Jurkat, Clone E6-1 (cell line): ENCODE measurements at regions not wholly inside any gene's neighbourhood (a gene's known extent, or its start where the extent isn't known, plus 50 kb on each side); places are given as distances from the start of the nearest gene placed in this dataset.

Experiments used
- DNase-seq: peaks from one replicate; pipeline ENCODE4 v3.0.0-alpha.2; 2011; ENCODE audit warnings: low read depth, low spot score
- H3K4me3 ChIP-seq: 2 replicates; pipeline ENCODE4 v1.5.1; 2011; ENCODE audit warnings: mild to moderate bottlenecking, low read length, control low read depth, moderate library complexity

GRCh38 chr4:36394352-36394903, 113.0 kb downstream of the DTHD1 start:
- no peak overlapping the region for H3K4me3 ChIP-seq
- DNase-seq = peak; percentile 15

- no peak overlapping the region for H3K4me3 ChIP-seq
- peak; percentile 32 for DNase-seq
These were observed 118.4 kb downstream of the DTHD1 start for GRCh38 chr4:36399762-36400353.

- H3K4me3 ChIP-seq = no peak overlapping the region
- DNase-seq = no peak
These were observed 120.8 kb downstream of the DTHD1 start for GRCh38 chr4:36402008-36402758.

GRCh38 chr4:36411338-36411737, 129.9 kb downstream of the DTHD1 start:
- no peak overlapping the region for H3K4me3 ChIP-seq
- no peak for DNase-seq

- DNase-seq = no peak
- no peak overlapping the region for H3K4me3 ChIP-seq
These were observed 132.8 kb downstream of the DTHD1 start for GRCh38 chr4:36414248-36414647.

- H3K4me3 ChIP-seq = no peak overlapping the region
- DNase-seq = no peak
These were observed 135.7 kb downstream of the DTHD1 start for GRCh38 chr4:36417146-36417545.

- no peak overlapping the region for H3K4me3 ChIP-seq
- no peak for DNase-seq
These were observed 138.8 kb downstream of the DTHD1 start for GRCh38 chr4:36420111-36420679.

- DNase-seq = no peak
- no peak overlapping the region for H3K4me3 ChIP-seq
These were observed 141.2 kb downstream of the DTHD1 start for GRCh38 chr4:36422607-36423006.

- no peak for DNase-seq
- no peak overlapping the region for H3K4me3 ChIP-seq
These were observed 145.3 kb downstream of the DTHD1 start for GRCh38 chr4:36426741-36427140.

GRCh38 chr4:36427696-36428095, 146.3 kb downstream of the DTHD1 start:
- H3K4me3 ChIP-seq = no peak overlapping the region
- no peak for DNase-seq

- no peak overlapping the region for H3K4me3 ChIP-seq
- DNase-seq = no peak
These were observed 151.2 kb downstream of the DTHD1 start for GRCh38 chr4:36432586-36432985.

- H3K4me3 ChIP-seq = no peak overlapping the region
- no peak for DNase-seq
These were observed 158.1 kb downstream of the DTHD1 start for GRCh38 chr4:36439556-36439955.

- DNase-seq = no peak
- H3K4me3 ChIP-seq = no peak overlapping the region
These were observed 164.1 kb downstream of the DTHD1 start for GRCh38 chr4:36445480-36445879.

GRCh38 chr4:36446275-36446674, 164.9 kb downstream of the DTHD1 start:
- no peak overlapping the region for H3K4me3 ChIP-seq
- no peak for DNase-seq

GRCh38 chr4:36461344-36461743, 179.9 kb downstream of the DTHD1 start:
- H3K4me3 ChIP-seq = no peak overlapping the region
- DNase-seq = no peak

- no peak for DNase-seq
- H3K4me3 ChIP-seq = no peak overlapping the region
These were observed 186.3 kb downstream of the DTHD1 start for GRCh38 chr4:36467670-36468069.

GRCh38 chr4:36471903-36472302, 190.5 kb downstream of the DTHD1 start:
- DNase-seq = no peak
- no peak overlapping the region for H3K4me3 ChIP-seq

- DNase-seq = no peak
- H3K4me3 ChIP-seq = no peak overlapping the region
These were observed 194.7 kb downstream of the DTHD1 start for GRCh38 chr4:36476135-36476534.

- no peak overlapping the region for H3K4me3 ChIP-seq
- no peak for DNase-seq
These were observed 196.4 kb downstream of the DTHD1 start for GRCh38 chr4:36477861-36478260.

GRCh38 chr4:36485885-36486284, 204.5 kb downstream of the DTHD1 start:
- no peak overlapping the region for H3K4me3 ChIP-seq
- DNase-seq = no peak
